GM19467 (cell line): ENCODE measurements at regions not wholly inside any gene's neighbourhood (a gene's known extent, or its start where the extent isn't known, plus 50 kb on each side); places are given as distances from the start of the nearest gene placed in this dataset.
A peak's percentile ranks its signal among the peaks of the same experiment; 100 is the strongest.
"Not testable (repeated sequence)": the region's sequence is repeated elsewhere in the genome, so short reads cannot be mapped to it uniquely, and the experiment has no call there.

ENCODE experiments used
- ATAC-seq: cut with Tn5 transposase; IDR thresholded peaks from one replicate; pipeline ENCODE4 v1.9.1; 2021; ENCODE audit warnings: mild to moderate bottlenecking, moderate library complexity; ENCODE audit not compliant: unreplicated experiment

DNA sequence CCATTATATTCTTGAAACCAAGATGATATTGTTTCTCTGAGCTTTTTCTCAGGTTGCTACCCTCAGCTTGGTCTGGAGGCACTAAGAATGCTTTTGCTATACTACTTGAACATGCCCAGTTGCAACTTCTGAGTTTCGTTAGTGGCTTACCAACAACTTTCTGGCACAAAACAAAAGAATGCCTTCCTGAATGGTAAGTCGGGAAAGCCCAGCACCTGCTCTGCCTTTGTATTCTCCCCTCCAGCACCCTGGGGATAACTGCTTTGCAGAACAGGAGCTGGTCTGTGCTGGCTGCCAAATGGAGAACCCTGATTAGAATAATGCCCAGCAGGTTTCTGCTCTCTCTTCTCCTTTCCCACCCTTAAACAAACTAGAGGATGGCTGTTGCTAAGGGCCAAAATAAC is 149.3 kb downstream of the TGFB2 start:
- ATAC-seq: no peak

DNA sequence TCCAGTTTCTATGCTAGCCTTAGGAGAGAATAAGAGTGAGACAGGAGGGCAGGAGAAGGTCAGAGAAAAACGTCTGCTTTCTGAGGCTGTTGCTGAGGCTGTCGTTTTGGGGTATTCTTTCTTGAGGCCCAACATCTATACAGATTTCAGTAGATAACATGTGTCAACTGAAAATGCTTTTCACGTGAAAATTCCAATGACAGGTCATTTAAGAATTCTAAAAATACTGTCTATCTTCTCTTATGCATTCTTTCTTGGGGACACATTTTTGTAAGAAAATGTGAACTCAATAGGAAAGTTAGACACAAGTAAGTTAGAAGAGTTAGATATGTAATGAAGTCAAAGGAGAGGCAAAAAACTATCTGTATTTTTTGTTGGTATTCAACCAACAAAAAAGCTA is 150.8 kb downstream of the TGFB2 start:
- ATAC-seq: no peak

DNA sequence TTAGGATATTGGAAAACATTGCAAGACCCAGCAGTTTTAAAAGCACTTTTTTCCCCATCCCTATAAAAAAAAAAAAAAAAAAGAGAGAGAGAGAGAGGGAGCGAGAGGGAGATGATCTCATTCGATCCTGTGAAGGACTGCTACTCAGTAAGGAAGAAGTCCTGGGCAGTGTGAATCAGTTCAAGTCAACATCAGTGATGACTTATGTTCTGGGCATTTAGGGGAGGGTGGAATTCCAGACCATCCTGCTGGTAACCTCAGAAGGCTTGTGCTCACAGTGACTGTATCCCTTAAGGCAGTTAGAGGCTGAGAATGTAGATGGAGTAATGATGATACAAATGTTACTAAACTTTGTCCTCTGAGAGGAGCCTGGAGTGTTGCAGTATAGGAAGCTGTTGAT is 151.4 kb downstream of the TGFB2 start:
- no peak for ATAC-seq

DNA sequence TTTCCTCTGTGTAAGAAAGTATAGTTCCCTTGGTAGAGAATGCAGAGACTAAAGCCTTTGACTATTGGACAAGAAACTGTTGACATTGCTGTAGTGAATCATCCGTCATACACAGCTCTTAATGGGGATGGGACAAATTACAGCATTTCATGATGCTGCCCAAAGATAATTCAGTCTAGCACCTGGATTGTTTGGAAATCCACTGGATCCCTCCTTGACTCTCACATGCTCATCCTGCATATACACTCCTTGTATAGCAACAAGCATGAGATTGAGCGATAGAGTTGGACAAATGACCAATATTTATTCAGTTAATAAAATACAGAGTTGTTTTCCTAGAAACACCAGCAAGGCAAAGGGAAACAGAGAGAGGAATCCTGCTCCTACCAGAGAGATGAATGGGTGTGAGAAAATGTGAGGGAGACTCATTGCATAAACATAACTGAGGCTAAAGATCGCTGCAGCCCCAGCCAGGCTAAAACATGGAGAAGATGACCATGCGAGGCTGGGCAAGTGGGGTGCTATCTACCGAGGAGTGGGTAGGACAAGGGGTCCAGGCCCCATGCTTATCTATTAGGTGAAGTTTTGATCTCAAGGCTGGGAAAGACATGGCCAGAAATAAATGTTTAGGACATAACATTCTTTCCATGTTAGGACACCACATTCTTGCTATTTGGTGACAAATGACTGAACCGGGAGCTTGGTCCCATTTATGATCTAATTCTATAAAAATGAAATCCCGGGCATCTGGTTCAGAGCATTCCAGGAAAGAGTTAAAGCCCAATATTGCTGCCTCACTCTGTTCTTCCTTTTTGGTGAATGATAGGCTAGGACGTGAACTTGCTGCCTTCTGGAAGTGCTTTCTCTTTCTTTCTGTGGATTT is 153.2 kb downstream of the TGFB2 start:
- ATAC-seq: no peak

DNA sequence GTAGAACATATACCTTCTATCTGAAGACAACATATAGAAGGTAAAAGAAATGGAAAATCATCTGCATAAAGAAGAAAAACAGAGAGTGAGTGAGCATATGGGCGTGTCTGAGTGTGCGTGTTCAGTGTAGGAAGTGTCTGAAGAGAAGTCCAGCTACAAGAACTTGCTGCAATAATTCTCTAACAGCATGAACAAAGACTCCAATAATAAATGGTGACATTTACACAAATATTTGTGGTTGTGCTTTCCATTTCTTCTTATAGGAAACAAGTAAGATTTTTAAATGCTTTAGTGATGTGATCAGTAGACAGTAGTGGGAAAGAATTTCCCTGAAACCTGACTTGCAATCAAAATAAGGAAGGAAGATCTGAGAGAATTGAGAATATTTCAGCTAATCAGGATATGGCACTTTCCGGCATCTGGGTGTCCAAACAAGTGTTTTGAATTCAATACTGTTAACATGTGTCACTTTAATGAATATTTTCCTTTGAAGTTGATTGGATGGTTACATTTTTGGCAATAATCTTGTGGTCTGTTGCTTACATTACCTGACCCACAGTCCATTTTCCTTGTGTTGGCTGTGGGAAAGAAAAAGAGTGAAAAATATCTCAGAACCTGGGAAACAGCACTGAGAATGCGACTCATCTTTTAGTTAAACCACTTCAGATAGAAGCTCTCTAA is 154.0 kb downstream of the TGFB2 start:
- ATAC-seq: no peak

DNA sequence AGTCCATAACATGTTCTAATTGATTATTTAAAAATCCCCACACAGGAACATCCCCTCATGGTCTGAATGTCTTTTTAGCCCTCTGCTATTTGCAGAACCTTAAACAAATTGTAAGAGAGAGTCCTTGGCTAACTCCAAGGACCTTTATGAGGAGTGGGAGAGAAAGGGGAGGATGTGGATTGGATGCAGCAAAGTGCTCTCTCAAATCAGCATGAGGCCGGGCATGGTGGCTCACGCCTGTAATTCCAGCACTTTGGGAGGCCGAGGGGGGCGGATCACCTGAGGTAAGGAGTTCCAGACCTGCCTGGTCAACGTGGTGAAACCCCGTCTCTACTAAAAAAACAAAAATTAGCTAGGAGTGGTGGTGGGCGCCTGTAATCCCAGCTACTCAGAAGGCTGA is 154.8 kb downstream of the TGFB2 start:
- no peak for ATAC-seq

DNA sequence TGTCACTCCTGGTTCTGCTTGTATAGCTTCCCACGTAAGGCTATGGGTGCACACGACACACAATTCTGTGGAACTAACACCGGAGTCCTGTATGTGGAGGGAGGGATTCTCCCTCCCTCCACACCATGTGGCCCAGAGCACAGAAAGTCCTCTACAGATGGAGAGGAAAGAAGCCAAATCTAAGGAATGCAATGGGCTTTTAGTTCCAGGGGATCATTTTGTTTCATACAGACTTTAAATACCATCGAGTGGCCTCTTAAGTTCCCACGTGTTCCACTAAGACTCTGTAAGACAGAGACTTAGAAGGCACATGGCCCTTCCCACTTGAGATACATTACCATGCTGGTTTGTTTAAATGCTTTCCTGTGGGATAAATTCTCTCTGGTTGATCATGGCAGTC is 156.0 kb downstream of the TGFB2 start:
- ATAC-seq: no peak

DNA sequence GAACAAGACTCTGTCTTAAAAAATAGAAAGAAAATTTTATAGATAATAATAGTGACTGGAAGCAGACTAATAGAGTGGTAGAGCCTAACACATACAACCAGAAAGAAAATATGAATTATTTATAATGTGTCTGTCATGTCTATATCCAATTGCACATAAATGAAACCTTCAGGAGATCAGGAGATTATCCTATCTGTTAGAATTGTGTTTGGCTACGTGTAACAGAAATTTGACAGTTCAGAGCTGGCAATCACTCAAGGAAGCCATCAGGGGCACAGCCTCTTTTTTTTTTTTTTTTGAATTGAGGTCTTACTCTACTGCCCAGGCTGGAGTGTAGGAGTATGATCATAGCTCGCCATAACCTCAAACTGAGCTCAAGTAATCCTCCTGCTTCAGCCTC is 157.2 kb downstream of the TGFB2 start:
- no peak for ATAC-seq

DNA sequence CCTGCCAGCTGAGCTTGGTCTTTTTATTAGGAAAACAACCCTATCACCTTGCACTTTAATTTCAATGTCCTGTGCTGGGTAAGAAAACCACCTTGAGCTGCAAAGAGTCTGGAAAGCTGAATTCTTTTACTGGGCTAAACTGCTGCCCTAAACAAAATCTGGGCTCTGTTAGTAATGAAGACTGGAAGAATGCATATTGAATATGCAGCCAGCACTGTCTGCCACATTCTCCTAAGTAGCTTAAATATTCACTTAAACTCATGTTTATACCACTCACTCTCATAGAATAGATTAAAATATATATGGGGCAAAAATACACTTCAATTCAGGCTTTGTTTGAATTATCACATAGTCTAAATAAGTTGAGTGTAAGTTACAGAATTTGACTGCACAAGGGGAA is 158.0 kb downstream of the TGFB2 start:
- no peak for ATAC-seq

DNA sequence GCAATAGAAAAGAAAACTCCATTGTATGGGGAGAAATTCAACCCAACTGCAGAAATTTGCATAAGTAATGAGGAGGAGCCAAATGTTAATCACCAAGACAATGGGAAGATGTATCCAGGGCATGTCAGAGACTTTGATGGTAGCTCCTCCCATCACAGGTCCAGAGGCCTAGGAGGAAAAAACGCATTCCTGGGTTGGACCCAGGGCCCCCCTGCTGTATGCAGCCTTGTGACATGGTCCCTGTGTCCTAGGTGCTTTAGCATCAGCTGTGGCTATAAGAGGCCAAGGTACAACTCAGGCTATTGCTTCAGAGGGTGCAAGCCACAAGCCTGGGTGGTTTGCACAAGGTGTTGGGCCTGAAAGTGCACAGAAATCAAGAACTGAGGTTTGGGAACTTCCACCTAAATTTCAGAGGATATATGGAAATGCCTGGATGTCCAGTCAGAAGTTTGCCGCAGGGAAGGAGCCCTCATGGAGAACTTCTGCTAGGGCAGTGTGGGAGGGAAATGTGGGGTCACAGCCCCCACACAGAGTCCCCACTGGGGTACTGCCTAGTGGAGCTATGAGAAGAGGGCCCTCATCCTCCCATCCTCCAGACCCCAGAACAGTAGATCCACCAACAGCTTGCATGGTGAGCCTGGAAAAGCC is 162.3 kb downstream of the TGFB2 start:
- ATAC-seq: no peak

DNA sequence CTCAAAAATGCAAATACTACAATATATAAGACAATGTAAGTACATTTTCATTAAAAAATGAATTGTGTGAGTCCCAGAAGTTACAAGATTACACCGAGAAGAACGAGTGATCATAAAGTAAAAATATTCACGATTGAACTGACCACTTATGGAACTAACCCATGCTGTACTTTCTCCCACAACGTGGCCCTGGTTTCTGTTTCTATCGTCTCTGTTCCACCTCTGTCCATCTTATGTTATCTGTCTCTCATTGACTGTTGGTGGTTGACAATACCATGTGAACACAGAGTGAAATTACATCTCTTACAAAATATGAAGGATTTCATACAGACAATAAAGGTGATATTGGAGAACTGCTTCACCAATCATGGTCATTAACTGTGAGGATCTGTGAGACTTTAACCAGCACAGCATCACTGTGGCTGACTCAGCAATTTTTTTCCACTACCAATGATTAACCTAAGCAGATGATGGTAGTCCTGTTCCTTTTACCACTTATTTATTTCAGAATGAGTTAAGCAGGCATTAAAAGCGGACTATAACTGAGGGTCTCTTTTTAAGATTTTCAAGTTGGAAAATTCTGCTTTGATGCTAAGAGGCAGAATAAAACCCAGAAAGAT is 165.1 kb downstream of the TGFB2 start:
- ATAC-seq: no peak

DNA sequence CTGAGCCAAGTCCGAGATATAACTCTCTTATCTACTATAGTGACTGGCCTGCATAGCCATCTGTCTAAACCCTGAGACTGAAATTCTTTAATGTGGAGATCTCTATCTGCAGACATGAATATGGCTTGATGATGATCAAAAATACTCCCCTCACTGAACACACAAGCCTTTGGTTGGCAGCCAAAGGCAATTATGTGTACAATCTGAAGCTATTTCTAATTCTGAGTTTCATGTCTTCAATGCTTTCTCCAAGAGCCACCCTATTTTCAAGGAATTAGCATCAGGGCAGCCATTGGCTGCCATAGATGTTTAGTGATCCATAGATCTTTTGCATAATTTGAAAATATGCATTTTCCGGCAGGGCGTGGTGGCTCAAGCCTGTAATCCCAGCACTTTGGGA is 168.2 kb downstream of the TGFB2 start:
- no peak for ATAC-seq

DNA sequence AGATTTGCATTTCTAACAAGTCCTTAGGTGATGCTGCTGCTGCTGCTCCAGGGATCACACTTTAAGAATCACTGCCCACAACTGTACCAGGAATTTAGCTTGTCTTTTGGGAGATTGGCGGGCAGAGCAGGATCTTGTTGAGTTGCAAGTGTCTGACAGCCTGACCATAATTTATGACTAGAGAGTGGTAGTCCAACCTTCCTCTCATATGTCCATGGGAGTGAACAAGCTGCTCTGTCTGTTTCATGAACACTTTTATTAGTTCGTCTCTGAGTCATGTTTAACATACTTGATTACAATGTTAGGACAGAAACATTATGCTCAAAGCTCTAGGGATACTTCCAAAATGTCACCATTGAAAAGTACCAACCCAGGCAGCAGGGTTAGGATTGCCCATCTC is 169.6 kb downstream of the TGFB2 start:
- ATAC-seq: no peak

DNA sequence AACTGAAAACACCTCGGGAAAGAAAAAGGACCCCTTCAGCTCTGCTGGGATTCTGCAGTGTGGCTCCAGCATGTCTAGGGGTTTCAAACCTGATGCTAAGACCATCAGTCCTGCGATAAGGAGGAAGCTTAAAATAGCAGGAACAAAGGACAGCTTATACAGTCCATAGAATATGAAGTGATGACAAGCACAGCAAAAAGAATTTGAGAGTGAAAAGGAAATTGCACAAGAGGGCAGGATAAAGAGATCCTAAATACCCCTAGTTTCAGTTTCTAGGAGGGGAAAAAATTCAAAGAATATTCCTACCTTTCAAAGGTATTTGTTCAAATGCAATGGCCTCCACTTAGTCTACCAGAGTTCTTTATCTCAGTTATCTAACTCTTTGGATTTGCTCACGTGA is 171.4 kb downstream of the TGFB2 start:
- ATAC-seq: no peak

DNA sequence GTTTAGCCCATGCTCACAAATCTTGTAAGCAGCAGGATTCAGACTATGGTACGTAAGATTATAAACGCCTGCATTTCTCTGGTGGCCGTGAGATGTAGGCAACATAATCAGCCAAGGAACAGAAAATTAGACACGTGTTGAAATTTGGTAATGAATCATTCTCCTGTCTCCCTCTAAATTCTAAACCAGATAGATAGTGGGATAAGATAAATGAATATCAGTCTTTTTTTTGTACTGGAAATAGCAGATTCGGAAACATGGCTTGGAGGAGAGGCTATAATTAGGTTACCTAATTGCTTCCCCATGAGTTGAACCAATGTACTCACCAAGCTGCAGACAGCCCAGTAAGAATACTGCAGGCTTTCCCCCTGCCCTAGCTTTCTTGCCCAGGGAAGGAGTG is 172.3 kb downstream of the TGFB2 start:
- no peak for ATAC-seq

DNA sequence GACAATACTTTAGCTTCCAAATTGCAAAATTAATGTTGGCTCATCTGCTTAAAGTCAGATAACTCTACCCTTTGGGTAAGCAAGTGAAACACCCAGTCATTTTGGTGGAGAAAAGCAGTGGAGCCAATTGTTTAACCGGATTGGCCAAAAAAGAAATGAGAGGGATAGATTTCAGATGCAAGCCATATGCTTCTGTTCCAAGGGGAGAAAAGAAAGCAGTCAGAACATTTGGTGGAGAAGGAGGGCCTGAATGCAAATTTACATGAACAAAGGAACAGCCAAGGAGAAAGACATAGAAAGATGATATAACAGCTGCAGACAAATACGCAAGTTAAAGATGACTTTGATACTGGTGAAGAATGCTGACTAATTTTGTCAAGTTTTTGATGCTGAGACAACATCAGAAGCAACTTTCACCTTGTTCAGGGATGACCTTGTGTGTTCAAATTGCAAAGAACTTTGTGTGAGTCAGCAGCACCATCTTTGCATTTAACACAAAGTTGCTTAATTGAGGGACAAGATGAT is 173.1 kb downstream of the TGFB2 start:
- no peak for ATAC-seq

DNA sequence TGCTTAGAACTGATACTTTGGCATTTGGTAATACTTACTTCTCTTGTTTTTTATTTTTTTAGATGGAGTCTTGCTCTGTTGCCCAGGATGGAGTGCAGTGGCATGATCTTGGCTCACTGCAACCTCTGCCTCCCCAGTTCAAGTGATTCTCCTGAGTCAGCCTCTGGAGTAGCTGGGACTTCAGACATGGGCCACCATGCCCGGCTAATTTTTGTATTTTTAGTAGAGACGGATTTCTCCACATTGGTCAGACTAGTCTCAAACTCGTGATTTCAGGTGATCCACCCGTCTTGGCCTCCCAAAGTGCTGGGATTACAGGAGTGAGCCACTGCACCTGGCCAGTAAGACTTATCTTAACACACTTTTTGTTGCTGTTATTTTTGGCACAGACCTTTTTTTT is 175.5 kb downstream of the TGFB2 start:
- ATAC-seq: not testable (repeated sequence)

DNA sequence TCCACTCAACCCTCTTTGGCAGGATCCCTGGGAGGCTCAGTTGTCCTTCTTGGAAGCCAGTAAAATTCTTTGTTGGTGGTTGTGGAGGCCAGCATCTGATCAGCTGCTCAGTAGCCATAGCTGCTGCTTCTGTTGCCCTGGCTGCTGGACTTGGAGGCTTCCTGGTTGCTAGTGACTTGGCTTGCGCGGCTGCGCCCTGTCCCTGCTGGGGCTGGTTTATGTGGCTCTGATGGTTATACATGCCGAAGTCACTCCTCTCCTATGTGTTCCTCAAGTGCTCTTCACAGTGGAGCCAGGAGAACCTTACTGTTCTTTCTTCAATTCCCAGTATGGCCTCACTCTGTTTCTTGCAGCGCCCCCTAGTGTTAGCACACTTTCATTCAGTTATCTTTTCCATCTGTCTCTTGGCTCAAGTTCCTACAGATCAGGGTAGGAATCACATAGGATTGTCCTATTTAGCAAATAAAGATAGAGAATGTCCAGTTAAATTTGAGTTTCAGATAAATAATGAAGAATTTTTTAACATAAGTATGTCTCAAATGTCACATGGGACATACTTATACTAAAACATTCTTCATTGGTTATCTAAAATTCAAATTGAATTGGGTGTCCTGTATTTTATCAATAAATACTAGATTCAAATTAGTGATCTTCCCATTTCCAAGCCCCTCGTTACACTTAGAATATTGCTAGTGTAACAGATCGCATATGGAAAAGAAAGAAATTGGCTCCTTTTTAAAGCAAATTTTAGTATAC is 176.5 kb downstream of the TGFB2 start:
- ATAC-seq: peak; percentile 68

DNA sequence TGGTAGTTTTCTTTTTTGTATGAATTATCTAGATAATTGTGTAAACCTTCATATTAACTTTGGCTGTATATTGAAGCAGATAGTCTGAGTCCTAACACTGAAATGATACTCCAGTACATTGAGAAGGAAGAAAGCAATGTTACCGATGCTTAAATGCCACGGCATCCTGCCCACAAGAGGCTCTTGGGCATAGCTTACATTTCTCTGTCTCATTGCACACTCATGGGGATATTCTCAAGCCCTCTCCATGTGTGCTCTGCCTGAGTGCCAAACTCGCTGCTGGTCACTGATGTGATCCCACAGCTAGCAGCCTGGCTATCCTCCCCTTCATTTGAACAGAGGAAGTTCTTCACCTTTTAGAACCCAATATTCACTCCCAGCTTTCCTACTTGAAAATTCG is 179.4 kb downstream of the TGFB2 start:
- ATAC-seq: no peak

DNA sequence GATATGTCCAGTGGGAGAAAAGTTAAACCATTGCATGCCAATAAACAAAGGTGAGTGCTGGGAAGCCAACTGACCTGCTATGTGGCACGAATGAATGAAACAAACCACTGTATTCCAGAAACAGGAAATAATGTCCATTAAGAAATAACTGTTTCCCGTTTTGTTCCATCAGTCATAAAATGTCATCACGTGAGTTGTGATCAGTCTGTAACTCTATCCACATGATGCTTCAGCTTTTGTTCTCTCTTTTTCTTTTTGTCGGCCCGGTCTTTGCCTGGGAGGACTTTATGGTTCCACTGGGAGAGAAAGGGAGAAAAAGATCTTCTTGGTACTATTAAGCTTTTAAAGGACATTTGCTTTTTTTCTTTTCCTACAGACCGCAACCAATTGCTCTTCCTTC is 179.9 kb downstream of the TGFB2 start:
- ATAC-seq: no peak
